NCI-H2107 treated with DMSO at 0.1 percent for 48 hours (cell line): ENCODE measurements at regions not wholly inside any gene's neighbourhood (a gene's known extent, or its start where the extent isn't known, plus 50 kb on each side); places are given as distances from the start of the nearest gene placed in this dataset.

Experiments used
- DNase-seq: peaks from one replicate; lab custom pipeline; 2025; ENCODE audit not compliant: unreplicated experiment; lab: John Stamatoyannopoulos, UW

GRCh38 chr6:101286146-101286545, 107.4 kb upstream of the GRIK2 start:
- no peak for DNase-seq

GRCh38 chr6:101290346-101290745, 103.2 kb upstream of the GRIK2 start:
- no peak for DNase-seq

DNA sequence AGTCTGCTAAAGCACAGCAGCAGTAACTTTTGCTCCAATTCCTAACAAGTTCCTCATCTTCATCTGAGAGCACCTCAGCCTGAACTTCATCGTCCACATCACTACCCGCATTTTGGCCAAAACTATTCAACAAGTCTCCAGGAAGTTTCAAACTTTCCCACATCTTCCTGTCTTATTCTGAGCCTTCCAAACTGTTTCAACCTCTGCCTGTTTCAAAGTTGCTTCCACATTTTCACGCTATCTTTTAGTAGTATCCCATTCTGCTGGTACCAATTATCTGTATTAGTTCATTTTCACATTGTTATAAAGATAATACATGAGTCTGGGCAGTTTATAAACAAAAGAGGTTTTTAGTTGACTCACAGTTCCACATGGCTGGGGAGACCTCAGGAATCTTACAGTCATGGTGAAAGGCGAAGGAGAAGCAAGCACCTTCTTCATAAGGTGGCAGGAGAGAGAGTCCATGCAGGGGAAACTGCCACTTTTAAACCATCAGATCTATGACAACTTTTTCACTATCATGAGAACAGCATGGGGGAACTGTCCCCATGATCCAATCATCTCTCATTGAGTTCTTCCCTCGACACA, 99.4 kb upstream of the GRIK2 start:
- DNase-seq, result no peak

DNA sequence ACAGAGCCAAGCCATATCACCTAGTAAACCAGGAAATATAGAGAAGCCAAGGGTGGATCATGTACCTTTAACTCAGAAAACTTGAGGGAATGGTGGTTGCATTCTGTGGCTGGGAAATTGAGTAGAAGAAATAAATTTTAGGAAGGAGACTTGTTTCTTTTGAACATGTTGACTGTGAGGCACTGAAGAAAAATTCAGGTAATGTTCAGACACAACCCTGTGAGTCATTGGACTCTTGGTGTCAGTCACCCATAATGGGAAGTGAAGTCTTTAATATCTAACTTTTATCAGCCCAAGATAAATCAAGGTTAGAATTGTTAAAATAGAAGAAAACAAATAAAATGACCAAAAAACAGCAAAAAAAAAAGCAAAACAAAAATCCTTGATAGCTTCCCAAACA, 98.8 kb upstream of the GRIK2 start:
- no peak for DNase-seq

DNA sequence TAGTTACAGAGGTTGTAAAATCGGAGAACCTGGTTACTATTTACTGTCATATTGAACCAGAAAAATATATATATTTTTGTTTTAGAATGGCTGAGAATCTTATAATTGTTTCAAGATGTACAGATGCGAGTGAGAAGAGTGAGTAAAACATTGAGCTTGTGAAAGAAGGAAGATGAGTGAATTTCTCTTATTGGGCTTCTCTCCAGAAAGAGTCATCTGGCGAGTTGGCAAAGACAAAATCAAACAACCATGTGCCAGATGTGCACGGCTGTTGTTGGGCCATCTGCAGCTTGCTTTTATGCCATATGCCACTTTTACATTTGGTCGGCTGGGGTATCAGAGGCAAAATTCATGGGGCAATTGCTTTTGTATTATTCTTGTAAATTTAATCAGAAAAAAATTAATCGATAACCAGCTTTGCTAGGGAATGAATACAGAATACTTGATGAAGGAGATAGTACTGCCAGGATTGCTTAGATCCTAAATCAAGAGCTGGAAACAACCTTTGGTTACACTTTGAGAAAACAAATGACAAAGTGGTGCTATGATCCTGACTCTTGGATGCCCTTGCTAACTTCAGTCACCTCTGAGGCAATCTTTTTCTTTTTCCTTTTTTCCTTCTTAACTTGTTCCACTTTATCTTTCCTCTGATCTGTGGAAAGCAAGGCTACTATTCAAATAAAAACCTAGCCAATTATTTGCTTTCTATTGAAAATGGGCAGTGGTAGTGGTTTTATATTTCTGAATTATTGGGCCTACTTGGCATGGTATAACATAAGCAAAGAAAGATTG, 97.1 kb upstream of the GRIK2 start:
- DNase-seq, result no peak

DNA sequence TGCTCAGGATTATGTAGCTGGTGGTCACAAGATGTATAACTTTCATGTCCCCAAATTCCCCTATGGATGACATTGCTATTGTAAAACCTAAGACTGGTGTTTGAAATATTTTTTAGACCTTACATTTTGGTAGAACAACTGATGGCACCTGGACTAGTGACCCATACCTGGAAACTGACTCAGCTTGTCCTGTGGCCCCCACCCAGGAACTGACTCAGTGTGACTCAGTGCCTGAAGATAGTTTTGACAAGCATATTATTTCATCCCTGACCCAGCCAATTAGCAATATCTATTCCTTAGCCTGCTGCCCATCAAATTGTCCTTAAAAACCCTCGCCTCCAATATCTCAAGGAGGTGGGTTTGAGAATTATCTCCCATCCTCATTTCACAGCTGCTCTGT, 90.9 kb upstream of the GRIK2 start:
- DNase-seq, result no peak

- DNase-seq, result no peak
Measured at GRCh38 chr6:101303495-101303894, 90.0 kb upstream of the GRIK2 start.

DNA sequence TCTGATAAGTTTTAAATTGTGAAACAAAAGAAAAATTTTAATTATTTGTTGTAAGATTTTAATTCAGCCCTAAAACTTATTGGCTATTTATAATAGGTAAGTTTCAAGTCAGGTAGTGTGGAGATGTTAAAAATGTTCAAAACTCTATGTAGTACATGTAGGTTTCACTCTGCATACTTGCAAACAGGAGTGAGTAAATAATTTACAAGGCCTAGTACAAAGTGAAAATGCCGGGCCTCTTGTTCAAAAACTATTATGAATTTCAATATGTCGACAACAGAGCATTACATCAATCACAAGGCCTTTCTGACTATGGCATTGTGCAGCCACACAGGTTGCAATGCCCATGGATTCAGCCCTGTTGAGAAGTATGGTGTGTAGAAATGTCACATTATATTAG, 80.9 kb upstream of the GRIK2 start:
- DNase-seq, result no peak

GRCh38 chr6:101322921-101323320, 70.6 kb upstream of the GRIK2 start:
- no peak for DNase-seq

DNA sequence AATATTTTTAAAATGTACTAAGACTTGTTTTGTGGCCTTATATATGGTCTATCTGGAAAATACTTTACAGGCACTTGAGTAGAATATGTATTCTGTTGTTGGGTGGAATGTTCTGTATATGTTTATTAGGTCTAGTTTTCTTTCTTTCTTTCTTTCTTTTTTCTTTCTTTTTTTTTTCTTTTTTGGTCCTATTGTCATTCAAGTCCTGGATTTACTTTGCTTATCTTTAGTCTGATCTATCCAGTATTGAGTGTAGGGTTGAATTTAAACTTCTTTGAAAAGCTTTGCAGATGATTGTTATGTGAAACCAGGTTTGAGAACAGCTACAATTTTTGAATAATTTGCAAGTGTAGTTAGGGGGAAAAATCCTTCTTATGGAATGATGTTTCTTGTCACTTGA, 67.1 kb upstream of the GRIK2 start:
- DNase-seq, result no peak

DNA sequence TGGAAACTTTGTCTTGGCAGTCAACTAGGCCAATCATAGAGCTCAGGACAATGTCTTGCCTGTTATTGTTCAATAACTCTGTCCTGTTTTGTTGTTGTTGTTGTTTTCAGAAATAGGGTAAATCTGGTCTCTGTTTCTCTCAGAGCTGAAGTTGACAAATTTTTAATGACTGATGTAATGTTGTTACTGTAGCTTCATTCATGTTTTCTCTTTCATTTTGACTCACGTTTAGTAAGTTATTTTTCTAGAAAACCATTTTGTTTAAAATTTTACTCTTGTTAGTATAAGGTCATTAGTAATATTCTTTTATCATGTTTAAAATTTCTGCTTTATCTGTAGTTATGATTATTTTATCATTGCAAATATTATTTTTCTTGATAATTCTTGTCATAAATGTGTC, 51.6 kb upstream of the GRIK2 start:
- DNase-seq, result no peak
